ENCODE measurements at regions not wholly inside any gene's neighbourhood (a gene's known extent, or its start where the extent isn't known, plus 50 kb on each side); places are given as distances from the start of the nearest gene placed in this dataset.

DNA sequence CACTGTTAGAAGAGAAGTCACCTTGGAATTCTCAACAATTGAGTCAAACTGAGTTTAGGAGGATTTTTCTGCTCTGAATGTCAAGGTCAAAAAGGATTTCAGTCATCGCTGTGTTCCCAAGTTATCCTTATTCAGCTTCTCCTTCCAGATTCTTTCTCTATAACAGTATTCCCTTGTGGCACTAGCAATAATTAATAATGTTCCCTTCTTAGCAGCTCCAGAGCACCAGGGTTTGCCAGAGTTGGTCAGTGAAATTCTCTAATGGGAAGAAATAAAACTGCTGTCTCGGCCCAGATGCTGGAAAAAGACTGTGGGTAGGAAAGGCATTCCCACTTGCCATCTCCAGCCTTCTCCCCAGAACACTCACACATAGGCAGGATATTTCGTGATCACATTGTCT, 836.0 kb upstream of the PIK3C3 start:
- TF ChIP-seq, protein P1, sequence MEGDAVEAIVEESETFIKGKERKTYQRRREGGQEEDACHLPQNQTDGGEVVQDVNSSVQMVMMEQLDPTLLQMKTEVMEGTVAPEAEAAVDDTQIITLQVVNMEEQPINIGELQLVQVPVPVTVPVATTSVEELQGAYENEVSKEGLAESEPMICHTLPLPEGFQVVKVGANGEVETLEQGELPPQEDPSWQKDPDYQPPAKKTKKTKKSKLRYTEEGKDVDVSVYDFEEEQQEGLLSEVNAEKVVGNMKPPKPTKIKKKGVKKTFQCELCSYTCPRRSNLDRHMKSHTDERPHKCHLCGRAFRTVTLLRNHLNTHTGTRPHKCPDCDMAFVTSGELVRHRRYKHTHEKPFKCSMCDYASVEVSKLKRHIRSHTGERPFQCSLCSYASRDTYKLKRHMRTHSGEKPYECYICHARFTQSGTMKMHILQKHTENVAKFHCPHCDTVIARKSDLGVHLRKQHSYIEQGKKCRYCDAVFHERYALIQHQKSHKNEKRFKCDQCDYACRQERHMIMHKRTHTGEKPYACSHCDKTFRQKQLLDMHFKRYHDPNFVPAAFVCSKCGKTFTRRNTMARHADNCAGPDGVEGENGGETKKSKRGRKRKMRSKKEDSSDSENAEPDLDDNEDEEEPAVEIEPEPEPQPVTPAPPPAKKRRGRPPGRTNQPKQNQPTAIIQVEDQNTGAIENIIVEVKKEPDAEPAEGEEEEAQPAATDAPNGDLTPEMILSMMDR (IDR thresholded peaks at IDR 0.05): no peak
- TF ChIP-seq POLR2A (IDR thresholded peaks at IDR 0.05) (no peak), POLR2AphosphoS5 (IDR thresholded peaks at IDR 0.05) (no peak), EP300 (IDR thresholded peaks at IDR 0.05) (no peak)

Measured in sigmoid colon (tissue), 4 donors.